HL-60 (cell line): ENCODE measurements at regions not wholly inside any gene's neighbourhood (a gene's known extent, or its start where the extent isn't known, plus 50 kb on each side); places are given as distances from the start of the nearest gene placed in this dataset.

ENCODE experiments used
- POLR2AphosphoS5 ChIP-seq: IDR thresholded peaks from 2 replicates; pipeline ENCODE4 v1.6.1; 2012; ENCODE audit warnings: low read depth
- SPI1 ChIP-seq: IDR thresholded peaks from 2 replicates; pipeline ENCODE4 v1.6.1; 2012; ENCODE audit warnings: low read depth, mild to moderate bottlenecking, borderline replicate concordance
- TF ChIP-seq, protein P1 (sequence below): IDR thresholded peaks from 2 replicates; pipeline ENCODE4 v1.6.1; 2012; ENCODE audit warnings: low read depth; ENCODE audit not compliant: insufficient replicate concordance
- TF ChIP-seq, protein P2 (sequence below): IDR thresholded peaks from one replicate; pipeline ENCODE4 v1.5.1; 2011; ENCODE audit warnings: low read length, control low read depth, inconsistent platforms; ENCODE audit not compliant: insufficient read depth

- TF ChIP-seq, protein P1, sequence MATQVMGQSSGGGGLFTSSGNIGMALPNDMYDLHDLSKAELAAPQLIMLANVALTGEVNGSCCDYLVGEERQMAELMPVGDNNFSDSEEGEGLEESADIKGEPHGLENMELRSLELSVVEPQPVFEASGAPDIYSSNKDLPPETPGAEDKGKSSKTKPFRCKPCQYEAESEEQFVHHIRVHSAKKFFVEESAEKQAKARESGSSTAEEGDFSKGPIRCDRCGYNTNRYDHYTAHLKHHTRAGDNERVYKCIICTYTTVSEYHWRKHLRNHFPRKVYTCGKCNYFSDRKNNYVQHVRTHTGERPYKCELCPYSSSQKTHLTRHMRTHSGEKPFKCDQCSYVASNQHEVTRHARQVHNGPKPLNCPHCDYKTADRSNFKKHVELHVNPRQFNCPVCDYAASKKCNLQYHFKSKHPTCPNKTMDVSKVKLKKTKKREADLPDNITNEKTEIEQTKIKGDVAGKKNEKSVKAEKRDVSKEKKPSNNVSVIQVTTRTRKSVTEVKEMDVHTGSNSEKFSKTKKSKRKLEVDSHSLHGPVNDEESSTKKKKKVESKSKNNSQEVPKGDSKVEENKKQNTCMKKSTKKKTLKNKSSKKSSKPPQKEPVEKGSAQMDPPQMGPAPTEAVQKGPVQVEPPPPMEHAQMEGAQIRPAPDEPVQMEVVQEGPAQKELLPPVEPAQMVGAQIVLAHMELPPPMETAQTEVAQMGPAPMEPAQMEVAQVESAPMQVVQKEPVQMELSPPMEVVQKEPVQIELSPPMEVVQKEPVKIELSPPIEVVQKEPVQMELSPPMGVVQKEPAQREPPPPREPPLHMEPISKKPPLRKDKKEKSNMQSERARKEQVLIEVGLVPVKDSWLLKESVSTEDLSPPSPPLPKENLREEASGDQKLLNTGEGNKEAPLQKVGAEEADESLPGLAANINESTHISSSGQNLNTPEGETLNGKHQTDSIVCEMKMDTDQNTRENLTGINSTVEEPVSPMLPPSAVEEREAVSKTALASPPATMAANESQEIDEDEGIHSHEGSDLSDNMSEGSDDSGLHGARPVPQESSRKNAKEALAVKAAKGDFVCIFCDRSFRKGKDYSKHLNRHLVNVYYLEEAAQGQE = no peak
- TF ChIP-seq POLR2AphosphoS5 = no peak
- no peak for TF ChIP-seq SPI1
- TF ChIP-seq, protein P2, sequence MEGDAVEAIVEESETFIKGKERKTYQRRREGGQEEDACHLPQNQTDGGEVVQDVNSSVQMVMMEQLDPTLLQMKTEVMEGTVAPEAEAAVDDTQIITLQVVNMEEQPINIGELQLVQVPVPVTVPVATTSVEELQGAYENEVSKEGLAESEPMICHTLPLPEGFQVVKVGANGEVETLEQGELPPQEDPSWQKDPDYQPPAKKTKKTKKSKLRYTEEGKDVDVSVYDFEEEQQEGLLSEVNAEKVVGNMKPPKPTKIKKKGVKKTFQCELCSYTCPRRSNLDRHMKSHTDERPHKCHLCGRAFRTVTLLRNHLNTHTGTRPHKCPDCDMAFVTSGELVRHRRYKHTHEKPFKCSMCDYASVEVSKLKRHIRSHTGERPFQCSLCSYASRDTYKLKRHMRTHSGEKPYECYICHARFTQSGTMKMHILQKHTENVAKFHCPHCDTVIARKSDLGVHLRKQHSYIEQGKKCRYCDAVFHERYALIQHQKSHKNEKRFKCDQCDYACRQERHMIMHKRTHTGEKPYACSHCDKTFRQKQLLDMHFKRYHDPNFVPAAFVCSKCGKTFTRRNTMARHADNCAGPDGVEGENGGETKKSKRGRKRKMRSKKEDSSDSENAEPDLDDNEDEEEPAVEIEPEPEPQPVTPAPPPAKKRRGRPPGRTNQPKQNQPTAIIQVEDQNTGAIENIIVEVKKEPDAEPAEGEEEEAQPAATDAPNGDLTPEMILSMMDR = no peak
These were observed 433.1 kb downstream of the C12orf50 start for GRCh38 chr12:87596134-87596533.
